A549 (cell line): ENCODE measurements at regions not wholly inside any gene's neighbourhood (a gene's known extent, or its start where the extent isn't known, plus 50 kb on each side); places are given as distances from the start of the nearest gene placed in this dataset.
"Not testable (repeated sequence)": the region's sequence is repeated elsewhere in the genome, so short reads cannot be mapped to it uniquely, and the experiment has no call there.

Experiments used
- ATAC-seq, 2 experiments: fragments of 200-7000 bp in 1 of 2; fragments of >200 bp in 1 of 2; cut with Nextera tagmentation in 1 of 2; cut with Tn5 transposase in 1 of 2; 3 replicates each; pipeline versions ENCODE4 v1.8.0 to v1.9.1; 2018 to 2020; ENCODE audit warnings: mild to moderate bottlenecking in 1 of 2, moderate library complexity in 1 of 2
- CTCF ChIA-PET: fragments of 300-600 bp; sonication (Branson Sonifier 250); formaldehyde crosslinking; extraction: SDS; loops from one replicate; lab custom pipeline; 2021; ENCODE audit warnings: antibody characterized with exemption, inconsistent platforms; lab: Yijun Ruan, JAX
- POLR2A ChIA-PET: fragments of 350-600 bp; formaldehyde crosslinking; extraction: SDS; loops from one replicate; lab custom pipeline; 2021; ENCODE audit warnings: antibody characterized with exemption, inconsistent platforms; lab: Yijun Ruan, JAX
- DNase-seq, 2 experiments: peaks; one replicate each; pipeline versions ENCODE4 v3.0.0 to v3.0.0-alpha.2; 2011 to 2016; ENCODE audit warnings: low read depth in 1 of 2, low spot score in 1 of 2
- FAIRE-seq: peaks from 2 replicates; lab custom pipeline; 2011; peaks lifted over from hg19 to GRCh38; lab: Jason Lieb, UNC
- H3K27ac ChIP-seq, 2 experiments: fragments of >200 bp; sonication (Bioruptor Twin); formaldehyde crosslinking; 3 replicates each; pipeline ENCODE4 v1.5.1; 2016 to 2017
- H3K4me1 ChIP-seq: fragments of >200 bp; sonication (Bioruptor Twin); formaldehyde crosslinking; 3 replicates; pipeline ENCODE4 v1.6.1; 2016
- H3K4me2 ChIP-seq: fragments of >200 bp; sonication (Bioruptor Twin); formaldehyde crosslinking; 3 replicates; pipeline ENCODE4 v1.6.1; 2016
- H3K4me3 ChIP-seq: fragments of >200 bp; sonication (Bioruptor Twin); formaldehyde crosslinking; 3 replicates; pipeline ENCODE4 v1.5.1; 2016
- H3K9me3 ChIP-seq: fragments of >200 bp; sonication (Bioruptor Twin); formaldehyde crosslinking; 3 replicates; pipeline ENCODE4 v1.6.1; 2016
- MAFK ChIP-seq: fragments of 450-650 bp; IDR thresholded peaks from 2 replicates; pipeline ENCODE4 v1.6.1; 2014; ENCODE audit not compliant: partially characterized antibody
- WGBS: methylation state at CpG from one replicate; pipeline ENCODE4 v1.1.6; 2017; ENCODE audit errors: missing lambda C conversion rate; 5-methylcytosine and 5-hydroxymethylcytosine counted together

DNA sequence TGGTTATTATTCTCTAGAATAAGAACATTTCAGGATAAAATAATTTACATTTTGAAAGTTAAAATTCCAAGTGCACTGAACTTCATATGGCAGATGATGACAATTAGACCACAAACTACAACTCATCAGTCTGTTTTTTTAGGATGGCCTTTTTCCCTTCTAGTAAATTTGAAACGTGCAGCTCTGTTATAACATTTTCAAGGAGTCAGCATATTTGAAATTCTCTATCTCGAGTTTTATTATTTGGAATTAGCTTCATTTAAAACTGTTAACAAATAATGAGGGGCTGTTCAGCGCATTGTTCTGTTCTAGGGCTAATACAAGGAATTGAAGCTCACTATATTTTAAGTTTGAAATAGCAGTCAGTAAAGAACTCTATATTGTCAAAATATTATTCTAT lies 176.9 kb downstream of the ZNF37A start:
- DNase-seq, H3K9me3 ChIP-seq, POLR2A ChIA-PET, CTCF ChIA-PET, H3K4me3 ChIP-seq, H3K4me2 ChIP-seq, ATAC-seq, H3K4me1 ChIP-seq, H3K27ac ChIP-seq, FAIRE-seq: not testable (repeated sequence)
- peak; percentile 63 for TF ChIP-seq MAFK
- under 1% methylated on average over 3 of the region's 3 CpGs for WGBS

DNA sequence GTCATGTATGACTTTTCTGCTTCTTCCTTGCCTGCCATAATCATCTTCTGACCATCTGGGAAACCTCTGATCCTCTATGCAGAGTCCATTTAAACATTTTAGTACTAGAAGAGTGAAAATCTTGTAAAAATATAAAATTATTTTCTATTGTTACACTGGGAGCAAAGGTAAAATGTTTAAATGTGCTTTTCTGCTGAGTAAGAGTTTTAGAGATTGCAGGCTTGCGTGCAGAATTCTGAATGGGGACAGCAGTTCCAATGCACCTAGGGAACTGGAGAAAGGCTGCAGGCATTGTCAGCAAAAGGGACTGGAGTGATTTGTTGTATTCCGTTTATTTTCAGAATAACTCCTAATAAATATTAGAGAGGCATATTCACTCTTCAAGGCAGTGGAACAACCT lies 180.7 kb downstream of the ZNF37A start:
- TF ChIP-seq MAFK, result peak; percentile 55
- CTCF ChIA-PET, DNase-seq, H3K4me2 ChIP-seq, H3K27ac ChIP-seq, POLR2A ChIA-PET, H3K4me1 ChIP-seq, H3K9me3 ChIP-seq, H3K4me3 ChIP-seq, FAIRE-seq, ATAC-seq: not testable (repeated sequence)
- 5% methylated on average over 2 of the region's 2 CpGs for WGBS

DNA sequence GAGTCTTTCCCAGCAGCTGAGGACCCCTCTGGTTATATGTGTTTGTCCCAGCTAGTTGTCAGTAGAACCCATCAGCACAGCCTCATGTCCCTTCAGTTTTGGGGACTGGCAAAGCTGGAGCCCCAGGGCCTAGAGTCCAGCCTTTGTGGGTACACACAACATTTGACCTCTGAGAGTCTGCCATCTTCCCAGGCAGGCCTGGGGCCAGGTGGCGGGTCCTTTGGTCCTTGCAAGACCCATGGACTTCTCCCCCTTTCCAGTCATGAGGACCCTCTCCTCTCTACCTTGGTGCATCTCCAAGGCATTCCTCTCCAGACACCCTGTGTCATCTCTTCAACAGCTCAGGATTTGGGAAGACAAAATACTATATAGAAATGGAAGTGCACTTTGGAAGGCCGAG lies 198.4 kb downstream of the ZNF37A start:
- H3K9me3 ChIP-seq, H3K4me1 ChIP-seq, ATAC-seq, H3K4me3 ChIP-seq, POLR2A ChIA-PET, CTCF ChIA-PET, H3K4me2 ChIP-seq, DNase-seq, H3K27ac ChIP-seq, FAIRE-seq: not testable (repeated sequence)
- 11% methylated on average over 2 of the region's 2 CpGs for WGBS

DNA sequence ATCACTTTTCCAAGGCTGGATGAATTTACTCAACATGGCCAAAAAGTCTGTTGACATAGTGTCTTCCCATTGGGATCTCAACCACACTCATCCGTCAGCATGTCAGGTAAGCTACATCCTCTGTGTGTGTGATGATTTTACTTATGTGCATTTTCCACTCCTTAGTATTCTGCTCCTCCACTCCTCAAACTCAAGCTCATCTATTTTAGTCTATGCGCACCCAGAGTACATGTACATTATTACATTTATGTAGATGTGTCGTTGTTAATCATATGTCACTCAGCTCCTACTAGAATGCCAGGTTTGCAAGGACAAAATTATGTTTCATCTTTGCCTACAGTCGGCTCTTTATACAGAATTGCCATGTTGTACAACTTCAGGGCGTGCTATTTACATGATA lies 216.0 kb downstream of the ZNF37A start:
- H3K4me3 ChIP-seq, ATAC-seq: not testable (repeated sequence)

DNA sequence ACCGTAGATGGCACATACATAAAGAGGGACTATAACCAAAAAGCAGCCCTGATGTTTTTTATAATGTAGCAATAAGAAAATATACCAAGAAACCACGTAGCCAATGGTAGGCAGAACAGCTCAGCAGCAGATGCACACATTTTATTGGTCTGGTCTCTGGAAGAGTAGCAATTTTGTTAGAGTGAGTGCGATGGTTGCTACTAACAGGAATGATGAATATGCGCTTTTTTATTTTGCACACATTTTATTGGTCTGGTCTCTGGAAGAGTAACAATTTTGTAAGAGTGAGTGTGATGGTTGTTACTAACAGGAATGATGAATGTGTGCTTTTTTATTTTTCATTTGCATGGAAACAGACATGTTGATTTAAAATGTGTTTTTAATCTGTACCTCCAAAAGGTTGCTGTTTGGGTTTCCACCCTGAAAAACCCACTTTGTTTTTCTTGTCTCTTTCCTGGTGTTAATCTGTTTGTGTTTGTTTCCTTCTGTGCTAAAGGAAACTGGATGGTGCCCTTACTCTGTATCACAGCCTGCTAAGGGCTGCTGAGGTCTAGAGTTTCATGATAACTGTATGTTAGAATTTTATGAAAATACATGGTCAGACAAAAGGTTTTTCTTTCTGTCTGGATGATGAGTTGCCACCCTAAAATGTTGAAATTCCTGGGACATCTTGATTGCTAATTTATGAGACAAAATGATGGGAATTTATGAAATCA lies 221.1 kb downstream of the ZNF37A start:
- CTCF ChIA-PET, POLR2A ChIA-PET, FAIRE-seq, DNase-seq, H3K4me1 ChIP-seq, H3K4me3 ChIP-seq, H3K27ac ChIP-seq, H3K4me2 ChIP-seq, ATAC-seq, H3K9me3 ChIP-seq: not testable (repeated sequence)
- WGBS, result 54% methylated on average over 4 of the region's 4 CpGs

More for the DNA sequence above, 216.0 kb downstream of the ZNF37A start:
- FAIRE-seq, H3K9me3 ChIP-seq, H3K4me2 ChIP-seq, POLR2A ChIA-PET, H3K4me1 ChIP-seq, CTCF ChIA-PET, DNase-seq, H3K27ac ChIP-seq: not testable (repeated sequence)
- 31% methylated on average over 5 of the region's 5 CpGs for WGBS

DNA sequence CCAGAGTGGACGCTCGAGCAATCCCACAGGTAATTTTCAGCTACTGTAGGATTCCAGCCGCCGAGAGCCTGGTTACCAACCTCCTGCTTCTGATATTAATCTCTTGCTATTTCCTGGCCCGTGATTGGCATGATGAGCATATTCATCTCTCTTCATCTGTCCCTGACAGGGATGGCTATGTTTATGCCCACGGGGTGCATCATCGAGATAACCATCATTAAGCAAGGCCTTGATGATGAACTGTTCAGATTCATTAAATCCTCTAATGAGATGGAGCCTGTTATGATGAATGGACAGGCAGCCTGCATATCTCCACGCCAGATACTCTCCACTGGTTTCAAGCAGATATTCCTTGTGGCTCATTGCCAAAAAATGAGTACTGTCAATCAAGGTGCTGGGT lies 227.3 kb downstream of the ZNF37A start:
- POLR2A ChIA-PET, H3K9me3 ChIP-seq, FAIRE-seq, CTCF ChIA-PET, H3K27ac ChIP-seq, H3K4me3 ChIP-seq, H3K4me1 ChIP-seq, DNase-seq, ATAC-seq, H3K4me2 ChIP-seq: not testable (repeated sequence)
- 28% methylated on average over 8 of the region's 8 CpGs for whole genome bisulfite sequencing

- WGBS, result 14% methylated on average over 2 of the region's 2 CpGs
- DNase-seq, H3K4me3 ChIP-seq, ATAC-seq, POLR2A ChIA-PET, H3K27ac ChIP-seq, CTCF ChIA-PET, H3K4me2 ChIP-seq, H3K4me1 ChIP-seq, FAIRE-seq, H3K9me3 ChIP-seq: not testable (repeated sequence)
- peak; percentile 81 for TF ChIP-seq MAFK
Observed at GRCh38 chr10:38330306-38330705, 236.2 kb downstream of the ZNF37A start.

DNA sequence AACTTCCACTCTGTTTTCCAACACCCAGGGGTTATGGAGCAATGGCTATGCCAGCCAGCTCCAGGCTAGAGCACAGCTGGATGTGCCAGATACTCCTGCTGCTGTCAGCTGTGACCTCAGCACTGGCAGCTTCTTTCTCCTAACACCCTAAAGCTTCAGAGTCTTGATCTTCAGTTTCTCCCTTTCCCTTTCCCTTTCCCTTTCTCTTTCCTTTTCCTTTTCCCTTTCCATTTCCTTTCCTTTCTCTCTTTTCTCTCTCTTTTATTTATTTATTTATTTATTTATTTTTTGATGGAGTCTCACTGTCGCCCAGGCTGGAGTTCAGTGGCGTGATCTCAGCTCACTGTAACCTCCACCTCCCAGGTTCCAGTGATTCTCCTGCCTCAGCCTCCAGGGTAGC lies 237.0 kb downstream of the ZNF37A start:
- POLR2A ChIA-PET, H3K4me3 ChIP-seq, H3K4me2 ChIP-seq, H3K27ac ChIP-seq, H3K9me3 ChIP-seq, DNase-seq, CTCF ChIA-PET, ATAC-seq, FAIRE-seq, H3K4me1 ChIP-seq: not testable (repeated sequence)
- 7% methylated on average over 2 of the region's 2 CpGs for WGBS

- H3K4me2 ChIP-seq, H3K9me3 ChIP-seq, H3K4me1 ChIP-seq, H3K4me3 ChIP-seq, CTCF ChIA-PET, POLR2A ChIA-PET, DNase-seq, H3K27ac ChIP-seq, ATAC-seq: not testable (repeated sequence)
- WGBS, result 14% methylated on average over 4 of the region's 4 CpGs
- FAIRE-seq, result peak; percentile 95
Observed at GRCh38 chr10:38333699-38334098, 239.6 kb downstream of the ZNF37A start.

- ATAC-seq, H3K9me3 ChIP-seq, H3K4me1 ChIP-seq, CTCF ChIA-PET, POLR2A ChIA-PET, H3K4me2 ChIP-seq, DNase-seq, H3K4me3 ChIP-seq, H3K27ac ChIP-seq: not testable (repeated sequence)
- WGBS, result 80% methylated on average over 1 of the region's 1 CpG
- FAIRE-seq, result peak; percentile 49
Observed at GRCh38 chr10:38350645-38351044, 256.5 kb downstream of the ZNF37A start.

DNA sequence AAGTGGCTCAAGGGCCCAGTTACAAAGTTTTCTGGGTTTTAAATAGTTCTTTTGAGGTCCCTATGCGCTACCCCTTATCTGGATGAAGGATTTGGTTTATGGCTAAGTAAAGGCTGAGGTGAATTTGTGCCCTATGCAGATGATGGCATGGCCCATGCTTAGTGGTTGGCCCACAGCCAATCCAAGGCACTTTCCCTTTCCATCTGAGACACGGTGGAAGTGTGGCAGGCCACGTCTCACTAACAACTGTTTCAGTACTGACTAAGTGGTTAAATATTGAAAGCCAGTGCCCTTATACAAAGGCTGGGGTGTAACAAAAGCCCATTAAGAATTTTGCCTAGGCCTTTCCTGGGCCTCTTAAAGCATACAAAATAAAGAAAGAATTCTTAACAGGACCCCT lies 260.3 kb downstream of the ZNF37A start:
- CTCF ChIA-PET, H3K4me3 ChIP-seq, DNase-seq, POLR2A ChIA-PET, H3K27ac ChIP-seq, H3K4me1 ChIP-seq, FAIRE-seq, H3K9me3 ChIP-seq, ATAC-seq, H3K4me2 ChIP-seq: not testable (repeated sequence)
- 55% methylated on average over 3 of the region's 3 CpGs for WGBS
